HG03025 (cell line): ENCODE measurements at regions not wholly inside any gene's neighbourhood (a gene's known extent, or its start where the extent isn't known, plus 50 kb on each side); places are given as distances from the start of the nearest gene placed in this dataset.

Experiments
- ATAC-seq: cut with Tn5 transposase; IDR thresholded peaks from one replicate; pipeline ENCODE4 v1.9.1; 2021; ENCODE audit warnings: mild to moderate bottlenecking, moderate library complexity; ENCODE audit not compliant: unreplicated experiment, low FRiP score

GRCh38 chr4:81839347-81840042 is 367.8 kb upstream of the RASGEF1B start:
- no peak for ATAC-seq

- no peak for ATAC-seq
Observed at GRCh38 chr4:81838586-81838985, 366.9 kb upstream of the RASGEF1B start.

GRCh38 chr4:81836716-81837115 is 365.0 kb upstream of the RASGEF1B start:
- ATAC-seq: no peak

- no peak for ATAC-seq
Observed at GRCh38 chr4:81833576-81833975, 361.9 kb upstream of the RASGEF1B start.

- ATAC-seq: no peak
Observed at GRCh38 chr4:81828991-81829390, 357.3 kb upstream of the RASGEF1B start.

GRCh38 chr4:81827577-81828202 is 356.0 kb upstream of the RASGEF1B start:
- ATAC-seq: no peak

- no peak for ATAC-seq
Observed at GRCh38 chr4:81826817-81827424, 355.2 kb upstream of the RASGEF1B start.

- no peak for ATAC-seq
Observed at GRCh38 chr4:81826335-81826734, 354.6 kb upstream of the RASGEF1B start.

GRCh38 chr4:81818385-81818920 is 346.7 kb upstream of the RASGEF1B start:
- ATAC-seq: no peak

GRCh38 chr4:81816031-81816761 is 344.5 kb upstream of the RASGEF1B start:
- no peak for ATAC-seq

- ATAC-seq: no peak
Observed at GRCh38 chr4:81814987-81815541, 343.4 kb upstream of the RASGEF1B start.

- no peak for ATAC-seq
Observed at GRCh38 chr4:81811562-81812293, 340.0 kb upstream of the RASGEF1B start.

GRCh38 chr4:81808011-81808672 is 336.4 kb upstream of the RASGEF1B start:
- ATAC-seq: no peak

GRCh38 chr4:81807386-81807785 is 335.7 kb upstream of the RASGEF1B start:
- no peak for ATAC-seq

GRCh38 chr4:81806485-81806884 is 334.8 kb upstream of the RASGEF1B start:
- no peak for ATAC-seq

GRCh38 chr4:81804849-81805248 is 333.1 kb upstream of the RASGEF1B start:
- no peak for ATAC-seq

GRCh38 chr4:81802285-81802846 is 330.7 kb upstream of the RASGEF1B start:
- ATAC-seq: no peak

GRCh38 chr4:81799371-81799770 is 327.7 kb upstream of the RASGEF1B start:
- ATAC-seq: no peak
